SH-SY5Y (cell line): ENCODE measurements at regions not wholly inside any gene's neighbourhood (a gene's known extent, or its start where the extent isn't known, plus 50 kb on each side); places are given as distances from the start of the nearest gene placed in this dataset.

Source experiments
- GATA2 ChIP-seq: IDR thresholded peaks from 2 replicates; pipeline ENCODE4 v1.6.1; 2011; ENCODE audit warnings: mild to moderate bottlenecking, low read depth, low read length
- GATA3 ChIP-seq: IDR thresholded peaks from 2 replicates; pipeline ENCODE4 v1.6.1; 2011; ENCODE audit warnings: low read depth, mild to moderate bottlenecking, low read length, moderate library complexity

DNA sequence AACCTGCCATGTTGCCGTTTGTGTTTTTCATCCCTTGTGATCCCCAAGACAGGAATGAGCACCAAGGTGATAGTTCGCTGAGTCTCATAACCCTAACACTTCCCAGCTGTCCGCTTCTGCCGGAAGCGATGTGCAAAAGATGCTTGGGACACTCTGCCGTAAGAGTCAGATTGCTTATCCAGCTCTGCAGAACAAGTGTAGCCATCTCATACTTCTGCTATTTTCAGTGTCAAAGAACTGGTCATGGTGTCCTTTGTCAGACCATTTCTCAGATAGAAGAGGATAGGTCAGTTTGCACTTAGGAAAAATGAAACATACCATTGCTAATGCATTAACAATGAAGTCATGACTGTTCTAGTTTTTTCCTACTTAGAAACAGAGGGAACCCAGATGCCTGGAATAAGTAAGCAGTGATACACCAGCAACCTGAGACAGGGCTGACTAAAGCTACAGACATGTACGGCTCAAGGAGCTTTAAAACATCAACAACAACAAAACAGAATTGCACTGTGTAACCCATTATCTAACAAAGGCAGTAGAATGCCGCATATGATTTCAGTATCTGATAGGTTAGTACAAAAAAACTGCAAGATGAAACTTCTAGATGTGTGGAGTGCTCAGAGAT is 134.0 kb upstream of the IL12A start:
- no peak for TF ChIP-seq GATA3
- peak; percentile 0; the same call in 1 of the 2 replicates for TF ChIP-seq GATA2
